ENCODE measurements at regions not wholly inside any gene's neighbourhood (a gene's known extent, or its start where the extent isn't known, plus 50 kb on each side); places are given as distances from the start of the nearest gene placed in this dataset.
A peak's percentile ranks its signal among the peaks of the same experiment; 100 is the strongest.
"Not testable (repeated sequence)": the region's sequence is repeated elsewhere in the genome, so short reads cannot be mapped to it uniquely, and the experiment has no call there.

DNA sequence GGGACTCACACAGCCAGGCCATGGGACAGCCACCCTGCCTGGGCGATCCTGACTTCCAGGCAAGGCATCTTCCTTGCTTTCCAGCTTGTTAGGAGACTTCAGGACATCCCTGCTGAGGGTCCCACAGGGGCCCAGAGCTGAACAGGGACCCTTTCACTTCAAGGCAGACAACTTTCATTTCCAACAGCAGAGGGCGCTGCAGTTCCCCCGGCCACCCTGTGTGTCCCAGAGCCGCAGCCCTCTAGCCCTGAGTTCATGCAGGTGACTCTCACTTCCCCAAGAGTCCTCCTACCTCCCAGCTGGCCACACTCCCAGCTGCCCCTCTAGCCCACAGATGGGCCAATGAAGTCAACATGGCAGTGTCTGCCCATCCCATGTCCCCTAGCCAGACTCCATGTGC is 1556.0 kb downstream of the FOXD4L5 start:
- not testable (repeated sequence) for H3K27ac ChIP-seq
- TF ChIP-seq, protein P1, sequence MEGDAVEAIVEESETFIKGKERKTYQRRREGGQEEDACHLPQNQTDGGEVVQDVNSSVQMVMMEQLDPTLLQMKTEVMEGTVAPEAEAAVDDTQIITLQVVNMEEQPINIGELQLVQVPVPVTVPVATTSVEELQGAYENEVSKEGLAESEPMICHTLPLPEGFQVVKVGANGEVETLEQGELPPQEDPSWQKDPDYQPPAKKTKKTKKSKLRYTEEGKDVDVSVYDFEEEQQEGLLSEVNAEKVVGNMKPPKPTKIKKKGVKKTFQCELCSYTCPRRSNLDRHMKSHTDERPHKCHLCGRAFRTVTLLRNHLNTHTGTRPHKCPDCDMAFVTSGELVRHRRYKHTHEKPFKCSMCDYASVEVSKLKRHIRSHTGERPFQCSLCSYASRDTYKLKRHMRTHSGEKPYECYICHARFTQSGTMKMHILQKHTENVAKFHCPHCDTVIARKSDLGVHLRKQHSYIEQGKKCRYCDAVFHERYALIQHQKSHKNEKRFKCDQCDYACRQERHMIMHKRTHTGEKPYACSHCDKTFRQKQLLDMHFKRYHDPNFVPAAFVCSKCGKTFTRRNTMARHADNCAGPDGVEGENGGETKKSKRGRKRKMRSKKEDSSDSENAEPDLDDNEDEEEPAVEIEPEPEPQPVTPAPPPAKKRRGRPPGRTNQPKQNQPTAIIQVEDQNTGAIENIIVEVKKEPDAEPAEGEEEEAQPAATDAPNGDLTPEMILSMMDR (IDR thresholded peaks at IDR 0.05): peak; percentile 45; the same call in 1 of the 2 replicates

DNA sequence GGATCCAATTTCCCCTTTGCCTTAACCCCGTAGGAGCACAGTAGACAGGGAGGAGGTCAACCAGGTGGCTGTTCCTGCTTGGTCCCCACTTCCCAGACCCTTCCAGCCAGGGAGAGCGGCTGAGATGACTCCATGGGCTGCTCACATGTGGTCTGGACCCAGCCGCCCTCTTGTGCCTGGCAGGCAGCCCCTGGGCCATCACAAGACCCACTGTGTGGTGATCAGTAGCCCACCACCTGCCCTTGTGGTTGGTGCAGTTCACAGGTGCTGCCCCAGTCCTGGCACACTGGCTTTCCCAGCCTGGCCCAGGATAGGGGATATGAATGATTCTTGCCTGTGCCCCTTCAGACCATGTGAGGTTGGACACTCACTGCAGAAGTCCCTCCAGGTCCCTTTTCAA is 1556.7 kb downstream of the FOXD4L5 start:
- TF ChIP-seq, protein P1 (IDR thresholded peaks at IDR 0.05): no peak
- TF ChIP-seq ZFX (IDR thresholded peaks at IDR 0.05; ENCODE audit: borderline replicate concordance): no peak
- no peak overlapping the region for H3K27ac ChIP-seq

DNA sequence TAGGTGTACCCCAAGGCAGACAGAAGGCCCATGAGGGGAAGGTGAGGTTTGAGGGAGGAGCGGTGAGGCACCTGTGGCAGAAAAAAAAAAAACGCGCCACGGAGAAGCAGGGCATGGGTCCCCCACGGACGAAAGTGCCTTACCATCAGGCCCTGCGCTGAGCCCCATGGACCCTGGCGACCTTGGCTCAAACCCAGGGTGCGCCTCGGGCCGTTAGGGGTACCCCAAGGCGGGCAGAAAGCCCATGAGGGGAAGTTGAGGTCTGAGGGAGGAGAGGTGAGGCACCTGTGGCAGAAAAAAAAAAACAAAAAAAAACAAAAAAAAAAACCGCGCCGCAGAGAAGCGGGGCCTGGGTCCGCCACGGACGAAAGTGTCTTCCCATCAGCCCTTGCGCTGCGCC is 1576.7 kb downstream of the FOXD4L5 start:
- not testable (repeated sequence) for H3K27ac ChIP-seq

DNA sequence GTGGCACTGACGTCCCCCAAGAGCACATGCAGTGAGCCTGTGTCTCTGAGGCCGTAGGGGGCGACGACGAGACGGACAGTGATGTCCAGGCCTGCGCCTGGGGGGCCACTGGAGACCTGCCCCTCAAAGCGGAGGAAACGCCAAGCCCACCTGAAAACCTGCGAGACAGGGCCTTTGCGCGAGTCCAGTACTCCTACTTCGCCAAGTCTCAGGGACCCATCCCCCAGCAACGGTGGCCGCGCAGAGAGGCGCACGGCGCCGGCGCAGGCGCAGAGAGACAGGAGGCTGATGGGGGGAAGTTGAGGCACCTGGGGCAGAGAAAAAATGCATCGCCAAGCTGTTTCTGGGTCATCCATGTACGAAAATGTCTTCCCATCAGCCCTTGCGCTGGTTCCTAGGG is 1580.6 kb downstream of the FOXD4L5 start:
- TF ChIP-seq, protein P1 (IDR thresholded peaks at IDR 0.05): peak; percentile 16
- H3K27ac ChIP-seq: not testable (repeated sequence)

DNA sequence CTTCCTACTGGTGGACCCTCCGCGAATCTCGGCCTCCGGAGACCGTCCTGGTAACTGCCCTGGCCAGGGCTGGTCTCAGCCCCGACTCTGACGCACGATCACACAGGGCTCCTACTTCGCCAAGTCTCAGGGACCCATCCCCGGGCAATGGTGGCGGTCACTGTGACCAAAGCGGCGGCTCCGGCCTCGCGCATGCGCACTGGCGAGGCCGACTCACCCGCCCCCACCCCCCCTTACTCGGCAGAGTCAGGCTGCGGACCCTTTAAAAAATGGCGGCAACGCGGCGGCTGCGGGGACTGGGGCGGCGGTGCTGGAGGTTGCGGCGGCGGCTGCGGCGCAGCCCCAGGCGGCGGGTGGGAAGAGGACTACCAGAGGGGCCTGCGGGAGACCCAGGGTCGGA is 1581.3 kb downstream of the FOXD4L5 start:
- H3K27ac ChIP-seq: not testable (repeated sequence)

DNA sequence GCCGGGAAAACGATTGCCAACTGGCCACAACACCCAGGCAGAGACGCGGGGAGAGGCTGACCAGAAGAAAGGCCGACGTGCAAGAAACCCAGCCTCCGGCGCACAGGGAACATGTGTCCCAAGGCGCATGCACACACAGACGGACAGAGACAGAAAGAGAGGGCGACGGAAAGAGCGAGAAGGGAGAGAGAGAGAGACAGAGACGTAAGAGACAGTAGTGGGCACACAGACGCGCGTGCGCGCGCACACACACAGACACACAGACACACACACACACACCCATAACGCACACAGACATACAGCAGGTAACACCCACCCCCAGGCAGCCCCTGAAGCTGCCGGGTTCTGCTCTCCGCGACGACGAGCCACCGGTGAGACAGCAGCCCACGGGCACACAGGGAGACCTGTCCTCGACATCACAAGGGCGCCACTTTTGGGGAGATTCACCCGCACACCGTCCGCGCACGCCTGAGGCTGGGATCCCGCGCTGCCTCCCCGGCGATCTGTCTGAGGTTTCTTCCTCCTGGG is 1581.8 kb downstream of the FOXD4L5 start:
- H3K27ac ChIP-seq: not testable (repeated sequence)

All from 22Rv1 (cell line).